ENCODE measurements at regions not wholly inside any gene's neighbourhood (a gene's known extent, or its start where the extent isn't known, plus 50 kb on each side); places are given as distances from the start of the nearest gene placed in this dataset.

GRCh38 chr18:61748004-61748403, 144.8 kb downstream of the RNF152 start:
- H3K4me3 ChIP-seq (ENCODE audit: low read depth in 1 of 3, low read length in 3 of 3), result no peak overlapping the region
- TF ChIP-seq TAF1 (conservative IDR thresholded peaks at IDR 0.05) (no peak), FOXA2 (IDR thresholded peaks at IDR 0.05) (no peak), FOXA1 (IDR thresholded peaks at IDR 0.05) (no peak), RXRA (IDR thresholded peaks at IDR 0.05) (no peak), HNF4A (conservative IDR thresholded peaks at IDR 0.05) (no peak), ZBTB33 (IDR thresholded peaks at IDR 0.05) (no peak), ATF3 (IDR thresholded peaks at IDR 0.05) (no peak), SP1 (IDR thresholded peaks at IDR 0.05) (no peak), NR2F2 (IDR thresholded peaks at IDR 0.05) (no peak), JUND (IDR thresholded peaks at IDR 0.05) (no peak), REST (IDR thresholded peaks at IDR 0.05) (no peak), RAD21 (IDR thresholded peaks at IDR 0.05) (no peak), EGR1 (IDR thresholded peaks at IDR 0.05; ENCODE audit: low read depth in 2 of 2) (no peak), MAX (IDR thresholded peaks at IDR 0.05) (no peak), HNF4G (IDR thresholded peaks at IDR 0.05) (no peak)
- 94% methylated on average over 10 of the region's 10 CpGs for WGBS
- H3K9ac ChIP-seq (ENCODE audit: low read depth in 1 of 2, low read length in 2 of 2), result no peak overlapping the region
- no peaks in the 10 kb centered on the region for H3K27me3 ChIP-seq (ENCODE audit: control insufficient read depth in 4 of 4, insufficient read depth in 4 of 4, low read length in 3 of 4)
- H3K4me1 ChIP-seq (ENCODE audit: control insufficient read depth in 4 of 4, insufficient read depth in 4 of 4, low read length in 3 of 4), result no peaks in the 10 kb centered on the region
- no peak for DNase-seq (ENCODE audit: low spot score)
- no peaks in the 10 kb centered on the region for H3K9me3 ChIP-seq (ENCODE audit: control insufficient read depth in 4 of 4, low read length in 3 of 4)
- no peaks in the 10 kb centered on the region for H3K36me3 ChIP-seq (ENCODE audit: control insufficient read depth in 4 of 4, insufficient read depth in 3 of 4, low read depth in 1 of 4, low read length in 3 of 4)
- H3K27ac ChIP-seq (ENCODE audit: low read depth in 1 of 2, low read length in 2 of 2), result no peak overlapping the region

- DNase-seq (ENCODE audit: low spot score), result no peak
- H3K4me3 ChIP-seq (ENCODE audit: low read depth in 1 of 3, low read length in 3 of 3), result no peak overlapping the region
- no peak for TF ChIP-seq RXRA (IDR thresholded peaks at IDR 0.05)
- TF ChIP-seq MAX (IDR thresholded peaks at IDR 0.05), result no peak
- no peak for TF ChIP-seq EGR1 (IDR thresholded peaks at IDR 0.05; ENCODE audit: low read depth in 2 of 2)
- no peak for TF ChIP-seq HNF4A (conservative IDR thresholded peaks at IDR 0.05)
- no peak for TF ChIP-seq ATF3 (IDR thresholded peaks at IDR 0.05)
- no peak for TF ChIP-seq FOXA2 (IDR thresholded peaks at IDR 0.05)
- no peak for TF ChIP-seq GABPA (IDR thresholded peaks at IDR 0.05 in 1 of 2, conservative IDR thresholded peaks at IDR 0.05 in 1 of 2)
- no peaks in the 10 kb centered on the region for H3K27me3 ChIP-seq (ENCODE audit: control insufficient read depth in 4 of 4, insufficient read depth in 4 of 4, low read length in 3 of 4)
- no peak overlapping the region for H3K9ac ChIP-seq (ENCODE audit: low read depth in 1 of 2, low read length in 2 of 2)
- no peaks in the 10 kb centered on the region for H3K9me3 ChIP-seq (ENCODE audit: control insufficient read depth in 4 of 4, low read length in 3 of 4)
- H3K27ac ChIP-seq (ENCODE audit: low read depth in 1 of 2, low read length in 2 of 2), result no peak overlapping the region
- H3K4me1 ChIP-seq (ENCODE audit: control insufficient read depth in 4 of 4, insufficient read depth in 4 of 4, low read length in 3 of 4), result peaks cover 0 to 2% (median 1%) of the 10 kb centered on the region in 4 donors
- no peaks in the 10 kb centered on the region for H3K36me3 ChIP-seq (ENCODE audit: control insufficient read depth in 4 of 4, insufficient read depth in 3 of 4, low read depth in 1 of 4, low read length in 3 of 4)
- 94% methylated on average over 4 of the region's 4 CpGs for WGBS
These were observed 148.9 kb downstream of the RNF152 start for GRCh38 chr18:61743775-61744531.

All from liver (tissue), 7 donors.